ENCODE measurements at regions not wholly inside any gene's neighbourhood (a gene's known extent, or its start where the extent isn't known, plus 50 kb on each side); places are given as distances from the start of the nearest gene placed in this dataset.

DNA sequence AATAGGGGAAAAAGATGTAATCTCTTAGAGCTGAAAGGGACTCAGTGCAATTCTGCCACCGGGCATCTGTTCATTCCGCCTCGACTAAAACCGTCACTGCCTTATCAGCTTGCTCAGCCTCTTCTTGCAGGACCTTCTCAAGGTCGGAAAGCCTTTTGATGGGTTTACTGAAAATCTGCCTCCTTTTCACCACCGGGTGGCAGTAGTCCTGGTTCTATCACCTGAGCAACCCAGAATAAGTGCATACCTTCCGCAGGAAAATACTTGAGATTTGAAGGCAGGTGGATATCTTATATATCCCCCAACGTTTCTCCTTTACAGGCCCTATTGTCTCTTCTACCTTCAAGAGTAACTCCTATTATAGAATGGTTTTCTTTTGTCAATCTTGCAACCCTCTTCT is 103.4 kb upstream of the PAK3 start:
- TF ChIP-seq POLR2A (IDR thresholded peaks at IDR 0.05), result no peak
- TF ChIP-seq, protein P1, sequence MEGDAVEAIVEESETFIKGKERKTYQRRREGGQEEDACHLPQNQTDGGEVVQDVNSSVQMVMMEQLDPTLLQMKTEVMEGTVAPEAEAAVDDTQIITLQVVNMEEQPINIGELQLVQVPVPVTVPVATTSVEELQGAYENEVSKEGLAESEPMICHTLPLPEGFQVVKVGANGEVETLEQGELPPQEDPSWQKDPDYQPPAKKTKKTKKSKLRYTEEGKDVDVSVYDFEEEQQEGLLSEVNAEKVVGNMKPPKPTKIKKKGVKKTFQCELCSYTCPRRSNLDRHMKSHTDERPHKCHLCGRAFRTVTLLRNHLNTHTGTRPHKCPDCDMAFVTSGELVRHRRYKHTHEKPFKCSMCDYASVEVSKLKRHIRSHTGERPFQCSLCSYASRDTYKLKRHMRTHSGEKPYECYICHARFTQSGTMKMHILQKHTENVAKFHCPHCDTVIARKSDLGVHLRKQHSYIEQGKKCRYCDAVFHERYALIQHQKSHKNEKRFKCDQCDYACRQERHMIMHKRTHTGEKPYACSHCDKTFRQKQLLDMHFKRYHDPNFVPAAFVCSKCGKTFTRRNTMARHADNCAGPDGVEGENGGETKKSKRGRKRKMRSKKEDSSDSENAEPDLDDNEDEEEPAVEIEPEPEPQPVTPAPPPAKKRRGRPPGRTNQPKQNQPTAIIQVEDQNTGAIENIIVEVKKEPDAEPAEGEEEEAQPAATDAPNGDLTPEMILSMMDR (IDR thresholded peaks at IDR 0.05), result peak in 6 of 12 donors; percentile 15 to 38 (median 26)
